Effector memory CD8-positive, alpha-beta T cell (primary cell): ENCODE measurements at regions not wholly inside any gene's neighbourhood (a gene's known extent, or its start where the extent isn't known, plus 50 kb on each side); places are given as distances from the start of the nearest gene placed in this dataset.

Experiments used
- ATAC-seq: fragments of 150-1000 bp; cut with Tn5 transposase; replicated peaks from 2 replicates; pipeline ENCODE4 v1.10.0; 2021; ENCODE audit warnings: mild to moderate bottlenecking, moderate library complexity
- DNase-seq, 3 experiments: peaks; one replicate each; pipeline ENCODE4 v3.0.0; 2021
- H3K27ac Mint-ChIP-seq, 2 donors: one replicate each; pipeline ENCODE4 v1.8.0; 2022; ENCODE audit warnings: mild to moderate bottlenecking in 2 of 2, mixed read lengths in 2 of 2, moderate library complexity in 2 of 2
- H3K27me3 Mint-ChIP-seq, 2 donors: one replicate each; pipeline ENCODE4 v1.8.0; 2022; ENCODE audit warnings: mixed read lengths in 2 of 2
- H3K36me3 Mint-ChIP-seq: one replicate; pipeline ENCODE4 v1.8.0; 2022; ENCODE audit warnings: mild to moderate bottlenecking, moderate library complexity, mixed read lengths; ENCODE audit not compliant: insufficient read depth
- H3K4me1 Mint-ChIP-seq, 2 donors: one replicate each; pipeline ENCODE4 v1.8.0; 2022; ENCODE audit warnings: low read depth in 2 of 2, mixed read lengths in 2 of 2
- H3K4me3 Mint-ChIP-seq, 2 donors: one replicate each; pipeline ENCODE4 v1.8.0; 2022; ENCODE audit warnings: mild to moderate bottlenecking in 2 of 2, mixed read lengths in 2 of 2, moderate library complexity in 2 of 2
- H3K9me3 Mint-ChIP-seq, 2 donors: one replicate each; pipeline ENCODE4 v1.8.0; 2022; ENCODE audit warnings: mixed read lengths in 2 of 2

GRCh38 chr19:30130356-30131122 is 188.5 kb downstream of the URI1 start:
- ATAC-seq (no peak), DNase-seq (no peak)
- Mint-ChIP-seq H3K4me3 (no peak overlapping the region), H3K36me3 (no peaks in the 10 kb centered on the region), H3K9me3 (peaks cover 0 to 2% of the 10 kb centered on the region in 2 donors), H3K27ac (no peak overlapping the region), H3K4me1 (no peaks in the 10 kb centered on the region), H3K27me3 (peaks cover 13 to 32% of the 10 kb centered on the region in 2 donors)

GRCh38 chr19:30131246-30131645 is 189.2 kb downstream of the URI1 start:
- Mint-ChIP-seq H3K36me3 (no peaks in the 10 kb centered on the region), H3K9me3 (peaks cover 0 to 2% of the 10 kb centered on the region in 2 donors), H3K4me3 (no peak overlapping the region), H3K27ac (no peak overlapping the region), H3K27me3 (peaks cover 13 to 32% of the 10 kb centered on the region in 2 donors), H3K4me1 (no peaks in the 10 kb centered on the region)
- no peak for ATAC-seq
- no peak for DNase-seq

DNA sequence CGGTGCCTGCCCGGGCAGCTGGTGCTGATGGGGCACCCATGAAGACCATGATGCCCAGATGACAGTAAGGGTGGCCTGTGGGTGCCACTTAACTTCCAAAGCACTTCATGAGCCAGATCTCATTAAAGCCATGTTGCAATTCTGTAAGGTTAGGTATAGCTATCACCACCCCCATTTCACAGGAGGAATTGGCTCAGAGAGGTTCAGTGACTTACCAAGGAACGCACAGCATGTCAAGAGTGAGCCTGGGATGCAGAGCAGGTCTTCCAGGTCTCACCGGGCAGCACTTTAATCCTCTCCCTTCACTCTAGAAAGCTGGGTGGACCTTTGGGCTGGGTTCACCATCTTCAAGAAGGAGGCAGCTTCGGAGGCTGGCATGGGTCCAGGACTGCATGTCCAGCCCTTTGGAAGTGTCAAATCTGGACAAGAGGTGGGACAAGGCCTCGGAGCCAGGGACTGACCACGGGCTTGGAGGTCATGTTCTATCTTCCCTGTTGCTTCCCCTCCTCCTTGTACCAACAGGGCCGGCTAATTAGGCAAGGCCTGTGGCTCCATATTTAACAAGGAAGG is 189.8 kb downstream of the URI1 start:
- no peak overlapping the region for H3K4me3 Mint-ChIP-seq
- DNase-seq = no peak
- no peak overlapping the region for H3K27ac Mint-ChIP-seq

DNA sequence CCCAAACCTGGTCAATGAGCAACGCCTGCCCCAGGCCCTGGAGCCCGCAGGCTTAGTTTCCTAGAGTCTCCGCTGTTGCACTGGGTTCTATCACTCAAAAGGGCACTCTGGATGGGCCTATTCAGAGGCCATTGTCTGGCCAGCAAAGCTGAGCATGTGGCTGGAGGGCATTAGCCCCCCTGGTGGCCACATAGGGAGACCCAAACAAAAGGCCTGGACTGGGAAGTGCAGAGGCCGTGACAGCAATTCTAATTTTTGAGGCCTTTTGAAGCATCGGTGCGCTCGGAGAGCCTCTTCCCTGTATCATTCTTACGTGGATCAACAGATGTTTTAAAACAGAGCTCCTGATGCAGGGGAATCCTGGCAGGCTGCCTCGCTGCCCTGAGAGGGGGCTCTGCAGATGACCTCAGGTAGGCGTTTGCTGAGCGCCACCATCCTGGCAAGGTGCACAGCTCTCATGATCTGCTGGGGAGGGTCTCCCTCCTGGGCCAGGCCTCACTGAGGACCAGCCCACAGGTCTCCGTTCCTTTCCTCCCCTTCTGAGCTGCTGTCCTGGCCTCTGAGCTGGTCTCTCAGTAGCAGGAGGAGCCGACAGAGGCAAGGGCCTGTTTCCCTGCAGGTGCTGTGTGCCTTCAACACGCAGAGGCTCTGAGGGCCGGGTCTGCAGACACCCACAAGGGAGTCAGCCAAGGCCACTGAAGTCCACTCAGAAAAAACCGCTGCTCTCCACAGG is 190.5 kb downstream of the URI1 start:
- no peak overlapping the region for H3K27ac Mint-ChIP-seq
- H3K9me3 Mint-ChIP-seq = peaks cover 0 to 2% of the 10 kb centered on the region in 2 donors
- no peaks in the 10 kb centered on the region for H3K36me3 Mint-ChIP-seq
- no peak overlapping the region for H3K4me3 Mint-ChIP-seq
- no peak for DNase-seq
- no peaks in the 10 kb centered on the region for H3K4me1 Mint-ChIP-seq
- ATAC-seq = no peak
- peaks cover 13 to 32% of the 10 kb centered on the region in 2 donors for H3K27me3 Mint-ChIP-seq

More for the DNA sequence above, 189.8 kb downstream of the URI1 start:
- no peak for ATAC-seq
- peaks cover 13 to 32% of the 10 kb centered on the region in 2 donors for H3K27me3 Mint-ChIP-seq
- H3K36me3 Mint-ChIP-seq = no peaks in the 10 kb centered on the region
- no peaks in the 10 kb centered on the region for H3K4me1 Mint-ChIP-seq
- H3K9me3 Mint-ChIP-seq = peaks cover 0 to 2% of the 10 kb centered on the region in 2 donors

DNA sequence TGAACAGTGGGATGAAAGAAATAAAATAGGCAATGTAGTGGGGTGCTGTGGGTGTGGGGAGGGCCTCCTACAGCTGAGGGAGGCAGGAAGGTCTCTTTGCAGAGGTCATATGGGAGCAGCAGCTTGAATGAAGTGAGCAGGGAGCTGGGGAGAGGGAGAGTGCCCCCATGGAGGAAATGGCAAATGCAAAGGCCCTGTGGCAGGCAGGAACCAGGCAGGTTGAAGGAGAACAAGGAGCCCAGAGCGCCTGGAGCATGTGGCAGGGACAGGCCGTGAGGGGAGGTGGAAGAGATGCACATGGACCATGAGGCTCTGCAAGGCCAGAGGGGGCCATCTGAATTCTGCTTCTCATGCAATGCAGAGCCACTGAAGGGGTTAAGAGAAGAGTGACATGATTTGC is 191.8 kb downstream of the URI1 start:
- H3K27ac Mint-ChIP-seq = no peak overlapping the region
- no peaks in the 10 kb centered on the region for H3K36me3 Mint-ChIP-seq
- DNase-seq = no peak
- no peak overlapping the region for H3K4me3 Mint-ChIP-seq
- H3K27me3 Mint-ChIP-seq = peaks cover 12 to 32% of the 10 kb centered on the region in 2 donors
- peaks cover 0 to 2% of the 10 kb centered on the region in 2 donors for H3K9me3 Mint-ChIP-seq
- no peaks in the 10 kb centered on the region for H3K4me1 Mint-ChIP-seq
- no peak for ATAC-seq

- no peak for DNase-seq
- H3K4me1 Mint-ChIP-seq = no peaks in the 10 kb centered on the region
- H3K27me3 Mint-ChIP-seq = peaks cover 7 to 32% of the 10 kb centered on the region in 2 donors
- no peak overlapping the region for H3K4me3 Mint-ChIP-seq
- no peak overlapping the region for H3K27ac Mint-ChIP-seq
- H3K9me3 Mint-ChIP-seq = peaks cover 0 to 2% of the 10 kb centered on the region in 2 donors
- no peak for ATAC-seq
- no peaks in the 10 kb centered on the region for H3K36me3 Mint-ChIP-seq
These were observed 193.2 kb downstream of the URI1 start for GRCh38 chr19:30135093-30135757.

- Mint-ChIP-seq H3K9me3 (peaks cover 0 to 2% of the 10 kb centered on the region in 2 donors), H3K27ac (no peak overlapping the region), H3K4me3 (no peak overlapping the region), H3K27me3 (peaks cover 7 to 32% of the 10 kb centered on the region in 2 donors), H3K4me1 (no peaks in the 10 kb centered on the region), H3K36me3 (no peaks in the 10 kb centered on the region)
- ATAC-seq = no peak
- DNase-seq = no peak
These were observed 193.8 kb downstream of the URI1 start for GRCh38 chr19:30135797-30136196.

DNA sequence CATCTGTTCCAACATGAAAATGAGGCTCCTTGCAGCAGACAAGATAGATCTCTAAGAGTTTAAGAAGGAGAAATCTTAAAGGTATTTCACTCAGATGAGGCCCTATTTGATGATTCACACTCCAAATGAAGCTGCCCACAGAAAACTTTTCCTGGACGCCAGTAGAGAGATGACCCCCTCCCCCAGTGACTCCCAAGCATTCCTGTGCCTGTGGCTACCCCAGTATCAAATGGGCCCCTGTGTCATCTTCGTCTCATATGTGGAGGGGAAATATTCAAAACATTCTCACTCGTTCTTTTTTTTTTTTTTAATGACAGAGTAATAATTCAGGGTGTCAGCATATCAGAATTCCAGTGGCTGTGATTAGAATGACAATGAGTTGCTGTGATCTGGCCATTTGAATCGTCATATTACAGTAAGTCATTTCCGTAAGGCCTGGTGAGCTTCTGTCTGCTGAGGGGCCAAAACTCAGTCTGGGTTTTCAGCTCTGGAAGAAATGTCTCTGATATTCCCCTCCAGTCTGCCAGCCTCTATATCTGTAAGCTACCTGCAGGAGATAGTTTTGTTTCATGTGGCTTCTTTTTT is 194.7 kb downstream of the URI1 start:
- no peak for DNase-seq
- peaks cover 0 to 2% of the 10 kb centered on the region in 2 donors for H3K9me3 Mint-ChIP-seq
- H3K36me3 Mint-ChIP-seq = no peaks in the 10 kb centered on the region
- ATAC-seq = no peak
- peaks cover 7 to 32% of the 10 kb centered on the region in 2 donors for H3K27me3 Mint-ChIP-seq
- no peak overlapping the region for H3K27ac Mint-ChIP-seq
- no peaks in the 10 kb centered on the region for H3K4me1 Mint-ChIP-seq
- H3K4me3 Mint-ChIP-seq = no peak overlapping the region

- no peak for DNase-seq
- no peaks in the 10 kb centered on the region for H3K36me3 Mint-ChIP-seq
- no peaks in the 10 kb centered on the region for H3K4me1 Mint-ChIP-seq
- H3K4me3 Mint-ChIP-seq = no peak overlapping the region
- peaks cover 0 to 2% of the 10 kb centered on the region in 2 donors for H3K9me3 Mint-ChIP-seq
- H3K27ac Mint-ChIP-seq = no peak overlapping the region
- ATAC-seq = no peak
- H3K27me3 Mint-ChIP-seq = peaks cover 7 to 24% of the 10 kb centered on the region in 2 donors
These were observed 195.7 kb downstream of the URI1 start for GRCh38 chr19:30137747-30138146.

GRCh38 chr19:30144242-30144758 is 202.3 kb downstream of the URI1 start:
- Mint-ChIP-seq H3K9me3 (no peaks in the 10 kb centered on the region), H3K4me1 (no peaks in the 10 kb centered on the region), H3K27ac (no peak overlapping the region), H3K36me3 (no peaks in the 10 kb centered on the region), H3K27me3 (peaks cover 12 to 22% of the 10 kb centered on the region in 2 donors), H3K4me3 (no peak overlapping the region)
- DNase-seq = no peak
- no peak for ATAC-seq

GRCh38 chr19:30144802-30145201 is 202.8 kb downstream of the URI1 start:
- no peaks in the 10 kb centered on the region for H3K4me1 Mint-ChIP-seq
- no peaks in the 10 kb centered on the region for H3K9me3 Mint-ChIP-seq
- no peak overlapping the region for H3K27ac Mint-ChIP-seq
- H3K4me3 Mint-ChIP-seq = no peak overlapping the region
- no peaks in the 10 kb centered on the region for H3K36me3 Mint-ChIP-seq
- H3K27me3 Mint-ChIP-seq = peaks cover 14 to 26% of the 10 kb centered on the region in 2 donors
- DNase-seq (no peak), ATAC-seq (no peak)

- DNase-seq (no peak), ATAC-seq (no peak)
- Mint-ChIP-seq H3K9me3 (no peaks in the 10 kb centered on the region), H3K27ac (no peak overlapping the region), H3K4me3 (no peak overlapping the region), H3K36me3 (no peaks in the 10 kb centered on the region), H3K27me3 (peaks cover 14 to 33% of the 10 kb centered on the region in 2 donors), H3K4me1 (no peaks in the 10 kb centered on the region)
These were observed 203.4 kb downstream of the URI1 start for GRCh38 chr19:30145467-30145866.

- no peak for DNase-seq
- H3K27me3 Mint-ChIP-seq = peaks cover 14 to 40% of the 10 kb centered on the region in 2 donors
- no peak overlapping the region for H3K4me3 Mint-ChIP-seq
- H3K9me3 Mint-ChIP-seq = no peaks in the 10 kb centered on the region
- no peaks in the 10 kb centered on the region for H3K36me3 Mint-ChIP-seq
- no peak overlapping the region for H3K27ac Mint-ChIP-seq
- no peaks in the 10 kb centered on the region for H3K4me1 Mint-ChIP-seq
- no peak for ATAC-seq
These were observed 204.3 kb downstream of the URI1 start for GRCh38 chr19:30146346-30146745.
